ENCODE measurements at regions not wholly inside any gene's neighbourhood (a gene's known extent, or its start where the extent isn't known, plus 50 kb on each side); places are given as distances from the start of the nearest gene placed in this dataset.

DNA sequence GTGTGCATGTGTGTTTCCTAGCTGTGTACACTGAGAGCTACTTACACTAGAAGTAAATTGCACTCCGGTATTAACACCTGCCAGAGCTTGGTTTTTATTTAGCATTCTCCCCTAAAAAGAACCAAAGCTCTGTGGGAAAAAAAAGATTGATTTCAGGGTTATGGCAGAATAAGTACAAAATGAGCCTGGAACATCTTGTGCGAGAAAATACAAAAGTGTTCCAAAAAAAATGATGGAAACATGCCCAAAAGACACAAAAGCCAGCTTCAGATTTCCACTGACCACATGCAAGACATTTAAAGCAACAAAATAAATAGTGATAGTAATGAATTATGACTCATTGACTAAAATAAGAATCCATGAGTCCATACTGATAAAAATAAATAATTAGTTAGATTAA is 188.3 kb downstream of the GXYLT1 start:
- no peak overlapping the region for H3K27ac ChIP-seq (ENCODE audit: insufficient read depth, low read length)
- ATAC-seq (ENCODE audit: low read depth) (no peak), DNase-seq (no peak)
- intact Hi-C loops (cut with micrococcal nuclease), result no loop called here
- H3K4me1 ChIP-seq (ENCODE audit: control insufficient read depth, insufficient read depth, low read length), result no peaks in the 10 kb centered on the region
- H4K91ac ChIP-seq (ENCODE audit: insufficient read depth, low read depth, low read length), result no peak overlapping the region
- dilution Hi-C loops (cut with HindIII; ENCODE audit: low sequenced_read_pairs, unreplicated experiment), result no loop called here
- no peak overlapping the region for H3K18ac ChIP-seq (ENCODE audit: low read depth, low read length)
- no peak overlapping the region for H4K5ac ChIP-seq (ENCODE audit: low read depth, low read length)
- no TSS peak for BruUV-seq (replicated peaks)
- H3K36me3 ChIP-seq (ENCODE audit: control insufficient read depth, insufficient read depth, low read length), result no peaks in the 10 kb centered on the region
- H2BK5ac ChIP-seq (ENCODE audit: low read depth, low read length, poor library complexity, severe bottlenecking), result no peak overlapping the region
- CTCF ChIA-PET, result no interaction called here
- in situ Hi-C loops (cut with MboI; ENCODE audit: low sequenced_read_pairs), result no loop called here
- H4K8ac ChIP-seq (ENCODE audit: low read depth in 2 of 2, low read length in 2 of 2), result no peak overlapping the region
- no peak overlapping the region for H2AK9ac ChIP-seq (replicated peaks; ENCODE audit: low read depth, low read length, poor library complexity)
- no peaks in the 10 kb centered on the region for H3K79me1 ChIP-seq (ENCODE audit: low read depth in 1 of 2, low read length in 2 of 2)
- H3K56ac ChIP-seq (ENCODE audit: extremely low read depth, insufficient read depth, low read length), result no peak overlapping the region
- no peak overlapping the region for H2AFZ ChIP-seq (replicated peaks; ENCODE audit: low read length, poor library complexity)
- POLR2A ChIA-PET (ENCODE audit: unreplicated experiment), result no interaction called here
- H3K27me3 ChIP-seq (ENCODE audit: control insufficient read depth, insufficient read depth, low read length), result no peaks in the 10 kb centered on the region
- H4K20me1 ChIP-seq (ENCODE audit: insufficient read depth, low read length), result no peaks in the 10 kb centered on the region
- WGBS, 2 experiments (ENCODE audit: extremely low coverage in 2 of 2, insufficient read length in 1 of 2), result no CpG with 5 or more reads among the region's 2 CpGs
- H3K14ac ChIP-seq (replicated peaks; ENCODE audit: low read depth, low read length), result no peak overlapping the region
- TF ChIP-seq SMC3 (IDR thresholded peaks at IDR 0.05; ENCODE audit: low read depth, low read length) (no peak), MAZ (IDR thresholded peaks at IDR 0.05; ENCODE audit: borderline replicate concordance, low read depth, low read length) (no peak), RCOR1 (IDR thresholded peaks at IDR 0.05; ENCODE audit: insufficient replicate concordance, low read length) (no peak), POLR2A (IDR thresholded peaks at IDR 0.05; ENCODE audit: low read depth, low read length) (no peak), FOS (IDR thresholded peaks at IDR 0.05; ENCODE audit: low read depth, low read length) (no peak), MAFK (IDR thresholded peaks at IDR 0.05; ENCODE audit: low read depth, low read length) (no peak), BHLHE40 (IDR thresholded peaks at IDR 0.05; ENCODE audit: low read depth, low read length) (no peak), ELK1 (IDR thresholded peaks at IDR 0.05; ENCODE audit: borderline replicate concordance, low read depth, low read length) (no peak), MXI1 (IDR thresholded peaks at IDR 0.05; ENCODE audit: borderline replicate concordance, low read depth, low read length) (no peak), RAD21 (IDR thresholded peaks at IDR 0.05; ENCODE audit: low read length) (no peak), RFX5 (IDR thresholded peaks at IDR 0.05; ENCODE audit: low read depth, low read length) (no peak), NFE2L2 (IDR thresholded peaks at IDR 0.05; ENCODE audit: low read depth, low read length) (no peak), CEBPB (IDR thresholded peaks at IDR 0.05; ENCODE audit: low read depth, low read length) (no peak), CHD1 (IDR thresholded peaks at IDR 0.05; ENCODE audit: low read depth, low read length) (no peak)
- TF ChIP-seq, protein P1, sequence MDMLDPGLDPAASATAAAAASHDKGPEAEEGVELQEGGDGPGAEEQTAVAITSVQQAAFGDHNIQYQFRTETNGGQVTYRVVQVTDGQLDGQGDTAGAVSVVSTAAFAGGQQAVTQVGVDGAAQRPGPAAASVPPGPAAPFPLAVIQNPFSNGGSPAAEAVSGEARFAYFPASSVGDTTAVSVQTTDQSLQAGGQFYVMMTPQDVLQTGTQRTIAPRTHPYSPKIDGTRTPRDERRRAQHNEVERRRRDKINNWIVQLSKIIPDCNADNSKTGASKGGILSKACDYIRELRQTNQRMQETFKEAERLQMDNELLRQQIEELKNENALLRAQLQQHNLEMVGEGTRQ (IDR thresholded peaks at IDR 0.05; ENCODE audit: low read depth, low read length), result no peak
- TF ChIP-seq, protein P2, sequence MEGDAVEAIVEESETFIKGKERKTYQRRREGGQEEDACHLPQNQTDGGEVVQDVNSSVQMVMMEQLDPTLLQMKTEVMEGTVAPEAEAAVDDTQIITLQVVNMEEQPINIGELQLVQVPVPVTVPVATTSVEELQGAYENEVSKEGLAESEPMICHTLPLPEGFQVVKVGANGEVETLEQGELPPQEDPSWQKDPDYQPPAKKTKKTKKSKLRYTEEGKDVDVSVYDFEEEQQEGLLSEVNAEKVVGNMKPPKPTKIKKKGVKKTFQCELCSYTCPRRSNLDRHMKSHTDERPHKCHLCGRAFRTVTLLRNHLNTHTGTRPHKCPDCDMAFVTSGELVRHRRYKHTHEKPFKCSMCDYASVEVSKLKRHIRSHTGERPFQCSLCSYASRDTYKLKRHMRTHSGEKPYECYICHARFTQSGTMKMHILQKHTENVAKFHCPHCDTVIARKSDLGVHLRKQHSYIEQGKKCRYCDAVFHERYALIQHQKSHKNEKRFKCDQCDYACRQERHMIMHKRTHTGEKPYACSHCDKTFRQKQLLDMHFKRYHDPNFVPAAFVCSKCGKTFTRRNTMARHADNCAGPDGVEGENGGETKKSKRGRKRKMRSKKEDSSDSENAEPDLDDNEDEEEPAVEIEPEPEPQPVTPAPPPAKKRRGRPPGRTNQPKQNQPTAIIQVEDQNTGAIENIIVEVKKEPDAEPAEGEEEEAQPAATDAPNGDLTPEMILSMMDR (conservative IDR thresholded peaks at IDR 0.05; ENCODE audit: low read depth, low read length), result no peak
- no peak overlapping the region for H3K9ac ChIP-seq (ENCODE audit: low read depth, low read length)
- no peak overlapping the region for H2BK15ac ChIP-seq (ENCODE audit: low read depth, low read length)
- no peak overlapping the region for H3K4ac ChIP-seq (ENCODE audit: low read depth, low read length)
- H3K9me3 ChIP-seq (ENCODE audit: control insufficient read depth, insufficient read depth, low read length), result no peaks in the 10 kb centered on the region
- H2AK5ac ChIP-seq (ENCODE audit: low read depth, low read length), result no peak overlapping the region
- no peak overlapping the region for H3K23ac ChIP-seq (ENCODE audit: low read depth, low read length)
- H2BK120ac ChIP-seq (ENCODE audit: low read depth, low read length), result no peak overlapping the region
- no peak overlapping the region for H2BK20ac ChIP-seq (ENCODE audit: low read depth, low read length)
- H3K4me3 ChIP-seq (ENCODE audit: insufficient read depth, low read depth, low read length), result no peak overlapping the region
- no peaks in the 10 kb centered on the region for H3K9me1 ChIP-seq (ENCODE audit: insufficient read depth, low read length)
- no peak overlapping the region for H3K4me2 ChIP-seq (ENCODE audit: low read depth, low read length)

Data from IMR-90 (cell line).